Mesodermal cell (in vitro differentiated cells): ENCODE measurements at regions not wholly inside any gene's neighbourhood (a gene's known extent, or its start where the extent isn't known, plus 50 kb on each side); places are given as distances from the start of the nearest gene placed in this dataset.
"Not testable (repeated sequence)": the region's sequence is repeated elsewhere in the genome, so short reads cannot be mapped to it uniquely, and the experiment has no call there.

Source experiments
- H3K27ac ChIP-seq: 2 replicates; pipeline ENCODE4 v1.7.0; 2013; ENCODE audit warnings: mild to moderate bottlenecking, low read depth, low read length, moderate library complexity; ENCODE audit not compliant: severe bottlenecking
- H3K36me3 ChIP-seq: 2 replicates; pipeline ENCODE4 v1.7.1; 2013; ENCODE audit warnings: mild to moderate bottlenecking, low read length, moderate library complexity; ENCODE audit not compliant: control insufficient read depth, insufficient read depth
- H3K4me1 ChIP-seq: one replicate; pipeline ENCODE4 v1.7.1; 2013; ENCODE audit warnings: mild to moderate bottlenecking, low read length; ENCODE audit not compliant: insufficient read depth, control insufficient read depth, poor library complexity, severe bottlenecking
- H3K4me3 ChIP-seq: 2 replicates; pipeline ENCODE4 v1.7.0; 2013; ENCODE audit warnings: low read length, control low read depth, mild to moderate bottlenecking; ENCODE audit not compliant: insufficient read depth, poor library complexity, severe bottlenecking; ENCODE audit errors: extremely low read depth
- H3K9me3 ChIP-seq: 2 replicates; pipeline ENCODE4 v1.7.1; 2013; ENCODE audit warnings: mild to moderate bottlenecking, low read length, moderate library complexity; ENCODE audit not compliant: control insufficient read depth
- WGBS, 2 experiments: methylation state at CpG; one replicate each; pipeline ENCODE4 v1.1.5; 2013; ENCODE audit warnings: missing lambda C conversion rate in 2 of 2; ENCODE audit not compliant: insufficient coverage in 2 of 2; 5-methylcytosine and 5-hydroxymethylcytosine counted together

- WGBS, 2 experiments, result no CpG with 5 or more reads among the region's 5 CpGs
- H3K4me1 ChIP-seq, result no peaks in the 10 kb centered on the region
- no peaks in the 10 kb centered on the region for H3K9me3 ChIP-seq
Observed at GRCh38 chr2:48072583-48072982, 166.3 kb upstream of the FBXO11 start.

GRCh38 chr2:48075631-48076030, 169.3 kb upstream of the FBXO11 start:
- no peaks in the 10 kb centered on the region for H3K36me3 ChIP-seq
- no peak overlapping the region for H3K4me3 ChIP-seq
- H3K4me1 ChIP-seq, result no peaks in the 10 kb centered on the region
- H3K9me3 ChIP-seq, result no peaks in the 10 kb centered on the region
- WGBS, 2 experiments, result 85 to 100% methylated on average over 1 to 2 of the region's 2 CpGs
- no peak overlapping the region for H3K27ac ChIP-seq

More at GRCh38 chr2:48072583-48072982, 166.3 kb upstream of the FBXO11 start:
- no peak overlapping the region for H3K4me3 ChIP-seq
- H3K36me3 ChIP-seq, result no peaks in the 10 kb centered on the region
- no peak overlapping the region for H3K27ac ChIP-seq

GRCh38 chr2:48080534-48081316, 174.4 kb upstream of the FBXO11 start:
- WGBS, 2 experiments, result 87% methylated on average over 4 of the region's 6 CpGs
- H3K27ac ChIP-seq, result no peak overlapping the region
- no peaks in the 10 kb centered on the region for H3K36me3 ChIP-seq
- H3K4me3 ChIP-seq, result no peak overlapping the region
- no peaks in the 10 kb centered on the region for H3K4me1 ChIP-seq
- H3K9me3 ChIP-seq, result no peaks in the 10 kb centered on the region

DNA sequence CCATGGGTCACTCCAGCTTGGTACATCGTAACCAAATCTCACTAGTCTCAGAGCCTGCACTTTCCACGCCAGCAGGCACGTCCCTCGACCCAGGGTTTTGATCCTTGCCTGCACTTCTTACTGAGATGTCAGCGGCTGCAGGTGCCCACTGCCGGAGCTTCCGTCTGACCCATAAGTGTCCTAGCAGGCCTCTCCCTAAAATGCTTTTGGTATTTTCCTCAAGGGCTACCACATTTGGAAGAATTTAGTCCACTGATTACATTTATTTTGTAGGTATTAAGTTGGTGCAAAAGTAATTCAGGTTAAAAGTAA, 175.0 kb upstream of the FBXO11 start:
- WGBS, 2 experiments, result 83 to 86% methylated on average over 7 of the region's 7 CpGs
- H3K27ac ChIP-seq, result no peak overlapping the region
- H3K4me3 ChIP-seq, result no peak overlapping the region
- H3K4me1 ChIP-seq, result no peaks in the 10 kb centered on the region
- H3K9me3 ChIP-seq, result no peaks in the 10 kb centered on the region
- H3K36me3 ChIP-seq, result no peaks in the 10 kb centered on the region

- WGBS, 2 experiments, result no CpG with 5 or more reads among the region's 1 CpG
- Histone ChIP-seq H3K27ac (no peak overlapping the region), H3K9me3 (no peaks in the 10 kb centered on the region), H3K36me3 (no peaks in the 10 kb centered on the region), H3K4me1 (no peaks in the 10 kb centered on the region), H3K4me3 (no peak overlapping the region)
Observed at GRCh38 chr2:48085888-48086287, 179.6 kb upstream of the FBXO11 start.

DNA sequence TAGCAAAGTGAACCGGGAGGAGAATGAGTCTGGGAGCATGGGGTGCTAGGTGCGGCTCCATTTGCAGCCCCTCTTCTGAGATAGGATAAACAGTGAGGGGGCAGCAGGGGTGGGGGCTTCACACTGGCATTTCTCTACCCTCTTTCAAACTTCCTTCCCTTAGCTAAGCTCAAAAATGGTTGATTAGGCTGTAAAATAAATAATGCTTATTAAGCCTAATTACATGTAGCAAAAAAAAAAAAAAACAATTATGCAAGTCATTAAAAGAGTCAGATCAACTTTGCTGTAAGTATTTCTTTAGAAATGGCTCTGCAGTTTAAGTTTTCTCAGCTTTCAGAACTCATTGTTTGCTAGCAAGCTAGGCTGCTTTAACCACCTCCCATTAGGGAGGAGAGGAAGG, 182.7 kb upstream of the FBXO11 start:
- 100% methylated on average over 1 of the region's 2 CpGs; no CpG with 5 or more reads in 1 of the 2 experiments for WGBS, 2 experiments
- Histone ChIP-seq H3K4me3 (no peak overlapping the region), H3K9me3 (no peaks in the 10 kb centered on the region), H3K27ac (no peak overlapping the region), H3K36me3 (no peaks in the 10 kb centered on the region), H3K4me1 (no peaks in the 10 kb centered on the region)

DNA sequence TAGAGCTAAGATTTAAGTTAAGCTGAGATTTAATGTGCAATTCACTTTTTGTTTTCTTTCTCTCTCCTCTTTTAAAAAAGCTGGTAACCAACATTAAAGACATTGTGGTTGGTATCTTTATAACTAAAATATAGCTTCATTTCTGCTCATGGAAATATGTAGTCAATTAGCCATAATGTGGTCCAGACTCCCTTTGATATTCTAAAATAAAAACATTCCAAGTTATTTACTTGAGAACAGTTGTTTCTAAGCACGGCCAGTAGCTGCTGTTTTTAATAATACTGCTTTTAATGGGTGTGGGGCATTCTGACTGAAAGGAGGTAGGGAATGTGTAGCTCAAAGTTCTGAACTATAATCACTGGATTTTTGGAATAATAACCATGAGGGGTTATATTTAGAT, 183.3 kb upstream of the FBXO11 start:
- no peaks in the 10 kb centered on the region for H3K36me3 ChIP-seq
- no peaks in the 10 kb centered on the region for H3K4me1 ChIP-seq
- no peak overlapping the region for H3K27ac ChIP-seq
- H3K4me3 ChIP-seq, result no peak overlapping the region
- H3K9me3 ChIP-seq, result no peaks in the 10 kb centered on the region
- no CpG with 5 or more reads among the region's 1 CpG for WGBS, 2 experiments

DNA sequence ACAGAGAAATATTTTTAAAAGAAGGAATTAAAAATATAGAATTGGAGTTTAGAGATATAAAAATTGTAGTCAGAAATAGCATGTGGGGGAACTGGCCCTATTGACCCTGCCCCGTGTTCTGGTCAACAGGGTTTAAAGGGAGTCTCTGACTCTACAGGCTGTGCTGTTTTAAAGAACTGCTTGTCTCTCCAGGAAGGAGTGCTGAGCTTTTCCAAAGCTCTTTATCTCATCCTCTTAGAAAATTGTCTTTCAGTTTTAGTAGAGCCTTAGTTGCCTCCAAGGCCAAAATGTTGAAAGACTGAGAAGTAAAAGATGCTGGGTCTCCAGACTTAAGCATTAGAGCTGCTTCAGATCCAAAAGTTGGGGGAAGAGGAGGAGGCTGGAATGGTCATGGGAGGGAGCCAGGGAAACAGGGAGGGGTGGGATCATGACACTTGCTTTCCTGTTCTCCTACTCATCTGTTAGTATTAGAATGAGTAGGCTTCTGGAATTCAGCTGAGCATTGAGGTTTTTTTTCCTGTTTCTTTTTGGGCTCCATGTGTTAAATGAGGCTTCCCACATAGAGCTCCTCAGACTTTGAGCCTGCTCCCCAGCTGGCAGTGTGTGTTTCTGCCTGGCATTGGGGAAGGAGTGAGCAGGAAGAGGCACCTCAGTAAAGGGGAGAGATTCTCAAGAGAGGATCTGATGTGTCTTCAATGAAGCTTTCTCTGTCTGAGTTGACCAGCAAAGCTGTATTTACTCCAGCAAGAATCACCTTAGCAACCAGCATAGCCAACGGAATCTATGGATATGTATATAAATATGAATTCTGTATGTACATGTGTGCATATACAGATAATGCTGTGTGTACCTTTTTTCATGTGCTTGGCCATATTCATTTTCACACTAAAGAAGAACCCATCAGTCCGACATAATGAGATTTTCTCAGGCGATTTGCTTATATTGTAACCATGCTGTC, 186.8 kb upstream of the FBXO11 start:
- WGBS, 2 experiments, result 86 to 100% methylated on average over 1 to 2 of the region's 4 CpGs

DNA sequence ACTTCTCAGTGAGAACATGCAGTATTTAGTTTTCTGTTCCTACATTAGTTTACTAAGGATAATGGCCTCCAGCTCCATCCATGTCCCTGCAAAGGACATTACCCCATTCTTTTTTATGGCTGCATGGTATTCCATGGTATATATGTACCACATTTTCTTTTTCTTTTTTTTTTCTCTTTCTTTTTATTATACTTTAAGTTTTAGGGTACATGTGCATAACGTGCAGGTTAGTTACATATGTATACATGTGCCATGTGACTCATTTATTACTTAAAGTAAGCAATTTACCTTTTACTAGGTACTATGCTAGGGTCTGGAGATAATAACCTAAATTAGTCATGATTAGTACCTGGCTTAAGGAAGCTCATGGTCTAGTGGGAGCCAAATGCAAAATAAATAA, 190.5 kb upstream of the FBXO11 start:
- not testable (repeated sequence) for H3K36me3 ChIP-seq, H3K4me3 ChIP-seq, H3K4me1 ChIP-seq, H3K27ac ChIP-seq, H3K9me3 ChIP-seq
- no CpG with 5 or more reads among the region's 1 CpG for WGBS, 2 experiments

More for the DNA sequence above, 186.8 kb upstream of the FBXO11 start:
- no peaks in the 10 kb centered on the region for H3K4me1 ChIP-seq
- no peaks in the 10 kb centered on the region for H3K36me3 ChIP-seq
- H3K4me3 ChIP-seq, result no peak overlapping the region
- no peak overlapping the region for H3K27ac ChIP-seq
- H3K9me3 ChIP-seq, result no peaks in the 10 kb centered on the region

GRCh38 chr2:48098539-48098938, 192.2 kb upstream of the FBXO11 start:
- Histone ChIP-seq H3K36me3 (no peaks in the 10 kb centered on the region), H3K4me3 (no peak overlapping the region), H3K9me3 (no peaks in the 10 kb centered on the region), H3K27ac (no peak overlapping the region), H3K4me1 (no peaks in the 10 kb centered on the region)
- whole genome bisulfite sequencing, 2 experiments, result 100% methylated on average over 1 of the region's 1 CpG

DNA sequence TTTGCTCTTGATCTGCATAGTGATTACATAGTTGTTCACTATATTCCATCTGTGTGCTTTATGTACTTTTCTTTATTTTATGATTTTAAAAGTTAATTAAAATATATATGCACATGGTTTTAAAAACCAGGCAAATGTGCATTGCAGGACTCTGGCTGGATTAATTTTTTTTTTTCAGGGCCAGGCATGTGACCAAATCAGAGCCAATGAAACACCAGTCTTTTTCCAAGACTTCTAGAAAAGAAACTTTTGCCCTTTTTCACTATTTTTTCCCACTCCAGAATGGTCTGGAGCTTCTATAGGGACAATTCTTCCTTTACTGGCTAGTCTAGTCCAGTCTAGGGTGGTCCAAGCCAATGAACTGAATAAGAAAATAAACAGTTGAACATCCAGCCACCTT, 198.1 kb upstream of the FBXO11 start:
- Histone ChIP-seq H3K4me3 (no peak overlapping the region), H3K36me3 (no peaks in the 10 kb centered on the region), H3K27ac (no peak overlapping the region), H3K4me1 (peaks cover 19% of the 10 kb centered on the region), H3K9me3 (no peaks in the 10 kb centered on the region)
